Forelimb muscle (tissue), 1 donor: ENCODE measurements at regions not wholly inside any gene's neighbourhood (a gene's known extent, or its start where the extent isn't known, plus 50 kb on each side); places are given as distances from the start of the nearest gene placed in this dataset.

Experiments used
- DNase-seq: peaks from one replicate; pipeline ENCODE4 v3.0.0-alpha.2; 2013; ENCODE audit warnings: low read depth

DNA sequence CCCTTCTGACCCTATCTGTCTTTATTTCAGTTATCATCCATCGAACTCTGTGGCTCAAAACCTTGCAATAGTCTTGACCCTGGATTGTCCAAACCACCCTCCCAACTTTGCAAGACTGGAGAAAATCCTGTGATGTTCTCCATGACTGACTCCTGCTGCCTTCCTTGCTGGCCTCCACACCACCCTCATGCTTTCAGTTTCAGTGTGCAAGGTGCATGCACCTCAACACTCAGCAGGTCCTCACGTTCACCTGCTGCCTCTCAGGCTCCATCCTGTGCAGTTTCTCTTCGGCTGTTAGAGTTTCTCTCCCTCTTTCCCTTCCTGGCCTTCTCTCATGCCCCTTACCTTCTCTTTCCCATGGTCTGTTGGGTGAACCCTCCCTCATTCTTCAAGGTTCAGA is 59.4 kb upstream of the ASIC2 start:
- no peak for DNase-seq

DNA sequence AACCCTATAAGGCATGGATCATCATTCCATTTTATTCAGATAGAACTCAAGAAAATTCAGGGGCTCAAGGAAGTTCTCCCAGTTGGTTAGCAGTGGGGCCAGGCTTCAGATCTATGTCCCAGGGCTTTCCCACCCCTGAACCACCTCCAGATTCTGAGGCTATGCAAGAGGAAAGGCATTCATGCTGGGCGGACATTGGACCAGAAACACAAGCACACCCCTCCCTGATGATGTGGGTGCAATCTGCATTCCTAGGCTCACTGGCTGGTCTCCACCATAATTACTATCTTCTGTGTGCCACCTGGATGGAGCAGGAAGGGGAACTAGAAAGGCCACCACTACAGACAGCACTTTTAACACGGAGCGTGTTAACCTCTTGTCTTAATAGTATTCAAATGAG is 63.2 kb upstream of the ASIC2 start:
- no peak for DNase-seq

DNA sequence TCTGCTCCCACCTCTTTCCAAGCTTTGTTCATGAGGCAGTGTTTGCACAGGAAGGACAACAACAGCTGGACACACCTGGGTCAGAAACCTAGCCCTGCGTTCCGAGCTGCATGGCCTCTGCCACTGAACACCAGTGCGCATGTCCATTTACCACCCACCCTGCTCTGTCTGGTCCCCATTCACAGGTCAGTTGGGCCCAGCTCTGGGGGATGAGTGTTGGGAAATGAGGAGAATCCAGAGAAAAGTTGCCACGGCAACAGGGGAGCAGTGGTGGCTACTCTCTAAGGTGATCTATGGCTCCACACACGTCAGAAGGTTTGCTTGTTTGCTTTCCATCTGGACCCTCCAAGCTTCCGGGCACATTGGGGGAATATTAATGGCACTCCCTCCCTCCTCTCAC is 70.4 kb upstream of the ASIC2 start:
- no peak for DNase-seq

DNA sequence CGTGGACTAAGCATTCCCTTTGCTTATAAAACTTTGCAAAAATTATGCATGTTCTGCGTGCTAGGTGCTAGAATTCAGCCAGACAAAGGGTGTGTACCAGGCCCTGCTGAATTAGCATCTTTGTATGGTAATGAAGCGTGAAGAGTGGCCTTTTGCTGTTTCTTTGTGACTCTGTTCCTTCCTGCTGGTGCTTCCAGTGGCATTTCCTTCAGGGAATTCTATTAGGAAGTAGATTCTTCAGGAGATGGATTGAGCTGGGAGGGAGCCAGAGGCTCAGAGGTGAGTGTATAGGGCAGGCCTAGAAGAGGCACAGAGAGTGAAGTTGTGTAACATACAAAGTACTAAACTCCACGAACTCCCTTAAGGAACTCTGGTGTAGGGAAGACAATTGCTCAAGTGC is 73.9 kb upstream of the ASIC2 start:
- DNase-seq: no peak

DNA sequence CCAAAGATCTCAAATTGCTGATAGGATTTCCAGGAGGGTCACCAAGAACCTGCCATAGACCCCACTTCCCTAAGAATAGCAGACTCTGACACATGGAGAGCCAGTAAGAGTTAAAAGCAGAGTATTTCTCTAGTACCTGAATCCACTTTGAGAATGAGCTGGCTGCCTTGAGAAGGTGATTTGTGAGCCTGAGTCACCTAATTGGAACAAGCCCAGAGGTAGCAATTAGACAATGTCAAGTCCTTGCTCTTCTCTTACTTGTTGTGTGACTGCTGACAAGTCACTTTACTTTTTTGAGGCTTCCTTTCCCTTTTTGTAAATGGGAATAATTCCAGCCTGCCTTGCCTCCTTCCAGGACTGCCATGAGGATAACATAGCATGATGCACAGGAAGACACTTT is 76.1 kb upstream of the ASIC2 start:
- no peak for DNase-seq

DNA sequence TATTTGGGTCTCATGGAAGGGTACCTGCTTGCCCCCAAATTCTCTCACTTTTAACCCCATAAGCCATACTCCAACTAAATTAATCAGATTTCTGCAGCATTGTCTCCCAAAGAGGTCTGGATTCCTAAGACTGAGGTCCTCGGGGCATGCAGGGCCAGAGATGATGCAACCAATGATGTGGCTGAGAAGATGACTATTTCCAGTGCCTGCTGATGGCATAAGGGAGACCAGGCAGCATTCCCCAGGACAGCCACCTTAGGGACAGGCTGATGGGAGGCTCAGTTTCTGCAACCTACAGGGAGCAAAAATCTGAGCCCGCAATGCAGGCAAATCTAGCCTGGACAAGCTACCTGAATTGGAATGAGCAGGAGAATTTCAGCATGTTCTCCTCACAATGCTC is 76.8 kb upstream of the ASIC2 start:
- DNase-seq: no peak

DNA sequence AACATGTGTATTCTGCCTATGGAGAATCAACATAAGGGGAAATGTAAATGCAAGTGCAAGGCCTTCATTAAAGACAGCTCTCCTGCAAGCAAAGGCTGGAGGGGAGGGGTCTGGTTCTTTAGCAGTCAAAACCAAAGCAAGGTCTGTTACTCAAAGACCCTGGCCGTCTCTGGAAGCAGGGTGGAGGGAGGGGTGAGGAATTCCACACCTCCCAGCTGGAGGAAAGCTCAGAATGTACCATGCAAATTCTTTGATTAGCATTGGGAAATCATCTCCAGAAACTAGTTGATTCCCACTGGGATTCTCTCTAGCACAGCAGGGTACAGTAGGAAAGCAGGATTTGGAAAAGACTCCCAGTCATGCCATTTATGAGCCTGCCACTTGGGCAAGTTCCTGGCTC is 77.3 kb upstream of the ASIC2 start:
- no peak for DNase-seq

DNA sequence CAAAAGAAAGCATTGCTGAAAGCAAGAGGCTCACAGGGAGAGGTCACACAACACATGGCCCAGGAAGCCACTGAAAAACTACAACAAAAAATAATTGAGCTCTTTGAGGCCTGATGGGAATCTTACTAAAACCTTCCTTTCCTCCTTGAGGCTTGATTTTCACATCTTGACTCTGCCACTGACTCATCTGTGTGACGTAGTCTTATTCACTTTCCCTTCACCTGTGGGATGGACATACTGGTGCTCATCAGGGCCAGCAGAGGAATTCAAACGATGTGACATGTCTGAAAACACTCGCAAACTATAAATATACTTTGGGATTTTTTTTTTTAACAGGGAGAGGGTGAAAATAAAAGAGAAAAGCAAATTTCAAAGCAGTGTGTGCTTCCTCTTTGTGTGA is 78.3 kb upstream of the ASIC2 start:
- no peak for DNase-seq

DNA sequence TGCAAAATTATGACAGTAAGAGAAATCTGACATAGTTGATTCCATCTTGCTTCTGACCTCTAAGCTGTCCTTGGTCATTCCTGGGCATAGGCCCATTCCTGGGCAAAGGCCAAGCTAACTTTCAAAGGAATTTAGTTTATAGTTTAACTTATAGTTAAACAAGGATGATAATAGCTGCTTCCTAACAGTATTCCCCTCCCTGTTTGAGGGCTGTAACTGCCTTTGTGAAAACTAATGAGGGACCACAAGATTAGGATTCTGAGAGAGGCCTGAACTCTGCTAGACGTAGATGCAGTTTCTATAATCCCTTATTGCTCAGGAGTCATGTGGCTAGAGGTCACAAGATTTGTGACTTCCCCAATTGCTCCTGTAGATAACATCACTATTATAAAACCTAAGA is 80.2 kb upstream of the ASIC2 start:
- DNase-seq: no peak

DNA sequence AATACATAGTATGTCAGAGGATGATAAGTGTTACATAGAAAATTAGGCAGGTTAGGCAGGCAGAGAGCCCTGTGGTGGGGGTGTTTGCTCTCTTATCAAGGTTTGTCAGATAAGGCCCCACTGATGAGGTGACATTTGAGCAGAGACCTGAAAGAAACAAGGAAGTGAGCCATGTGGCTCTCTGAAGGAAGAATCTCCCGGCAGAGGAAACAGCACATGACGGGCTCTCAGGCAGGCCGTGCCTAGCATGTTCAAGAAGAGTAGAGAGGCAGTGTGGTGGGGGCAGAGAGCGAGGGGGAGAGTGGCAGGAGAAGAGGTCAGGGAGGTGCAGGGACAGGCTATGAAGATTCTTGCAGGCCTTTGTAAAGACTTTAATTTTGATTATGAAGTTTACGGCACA is 82.0 kb upstream of the ASIC2 start:
- no peak for DNase-seq

DNA sequence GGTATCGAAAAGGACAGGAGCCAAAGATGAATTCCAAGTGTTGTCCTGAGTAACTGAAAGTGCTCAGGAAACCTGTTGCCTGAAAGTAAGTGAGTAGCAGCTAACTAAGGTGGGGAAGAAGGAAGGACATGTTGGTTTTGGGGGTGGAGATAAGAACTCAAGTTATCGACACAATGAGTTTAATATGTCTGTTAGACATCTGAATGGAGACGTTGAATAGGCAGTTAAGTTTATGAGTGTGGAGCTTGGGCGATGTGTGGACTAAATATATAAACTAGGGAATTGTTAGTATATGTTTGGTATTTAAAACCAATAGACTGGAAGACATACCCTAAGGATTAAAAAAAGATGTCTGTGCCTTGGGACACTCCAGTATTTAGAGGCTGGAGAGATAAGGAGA is 82.7 kb upstream of the ASIC2 start:
- DNase-seq: no peak

DNA sequence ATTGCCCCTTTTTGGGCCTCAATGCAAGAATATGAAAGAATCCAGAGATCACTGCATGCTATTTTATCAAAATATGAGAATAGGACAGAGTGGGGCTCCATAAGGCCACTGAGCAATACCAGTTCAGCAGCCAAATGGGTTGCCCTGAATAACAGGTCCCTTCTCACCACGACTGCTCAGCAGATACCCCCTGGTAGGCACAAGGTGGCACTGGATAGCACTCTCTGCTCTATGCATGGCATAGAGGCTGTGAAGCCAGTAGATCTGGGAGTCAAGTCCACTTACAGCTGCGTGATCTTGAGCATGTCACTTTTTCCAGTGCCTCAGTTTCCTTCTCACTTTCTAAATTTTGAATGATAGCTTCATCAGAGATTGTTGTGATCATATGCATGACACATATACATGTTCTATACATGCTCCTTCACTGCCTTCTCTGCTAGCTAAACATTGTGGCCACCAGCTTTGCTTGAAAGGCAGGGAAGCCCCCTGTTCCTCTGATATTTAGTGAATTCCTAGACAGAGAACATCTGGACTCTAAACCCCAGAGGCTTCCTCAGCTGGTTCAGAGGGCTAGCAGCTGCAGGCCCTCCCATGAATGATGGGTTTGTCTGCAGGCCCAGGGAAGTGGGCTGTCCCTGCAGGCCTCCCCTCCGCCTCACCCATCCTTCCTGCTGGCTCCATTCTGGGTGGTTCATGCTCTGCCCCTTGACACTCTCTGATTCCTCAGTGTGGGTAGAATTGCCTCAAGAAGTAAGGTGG is 84.9 kb upstream of the ASIC2 start:
- no peak for DNase-seq

DNA sequence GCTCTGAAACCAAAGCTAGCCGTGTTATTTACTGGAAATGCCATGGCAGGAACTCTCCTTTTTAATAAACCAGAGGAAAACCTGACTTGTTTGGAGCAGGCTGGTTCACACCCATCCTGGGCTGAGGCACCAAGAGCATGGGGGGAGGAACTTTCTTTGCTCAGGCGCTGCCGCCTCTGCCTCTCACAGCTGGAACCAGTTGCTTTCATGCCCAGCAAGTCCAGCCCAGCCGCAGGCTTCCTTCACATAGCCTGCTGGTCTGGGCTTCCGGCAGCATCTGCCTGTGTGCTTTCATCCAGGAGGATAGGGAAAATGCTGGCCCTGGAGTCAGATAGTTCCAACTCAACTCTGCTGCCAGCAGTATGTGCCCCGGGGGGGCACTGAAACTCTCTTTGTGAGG is 88.1 kb upstream of the ASIC2 start:
- no peak for DNase-seq

DNA sequence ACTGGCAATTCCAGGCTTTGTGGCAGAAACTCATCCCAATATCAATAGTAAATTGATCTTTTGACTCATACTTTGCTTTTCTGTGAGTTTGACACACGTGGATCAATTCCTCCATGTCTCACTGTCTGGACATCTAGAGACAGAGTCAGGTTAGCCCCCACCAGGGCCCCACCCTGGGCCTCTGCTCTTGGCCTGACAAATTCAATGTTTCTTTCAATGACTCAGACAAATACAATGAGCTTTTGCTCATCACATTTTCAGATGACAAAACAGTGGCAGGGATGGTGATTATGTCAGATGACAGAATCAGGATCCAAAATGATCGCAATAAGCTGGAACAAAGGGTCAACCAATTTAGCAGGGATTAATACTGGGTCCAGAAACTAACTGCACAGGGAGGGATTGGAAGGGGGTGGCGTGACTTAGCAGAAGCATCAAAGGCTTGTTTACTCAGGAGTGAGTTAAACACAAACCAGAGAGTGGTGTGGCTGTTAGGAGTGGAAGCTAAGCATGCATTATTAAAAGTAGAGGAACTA is 90.5 kb upstream of the ASIC2 start:
- DNase-seq: no peak

DNA sequence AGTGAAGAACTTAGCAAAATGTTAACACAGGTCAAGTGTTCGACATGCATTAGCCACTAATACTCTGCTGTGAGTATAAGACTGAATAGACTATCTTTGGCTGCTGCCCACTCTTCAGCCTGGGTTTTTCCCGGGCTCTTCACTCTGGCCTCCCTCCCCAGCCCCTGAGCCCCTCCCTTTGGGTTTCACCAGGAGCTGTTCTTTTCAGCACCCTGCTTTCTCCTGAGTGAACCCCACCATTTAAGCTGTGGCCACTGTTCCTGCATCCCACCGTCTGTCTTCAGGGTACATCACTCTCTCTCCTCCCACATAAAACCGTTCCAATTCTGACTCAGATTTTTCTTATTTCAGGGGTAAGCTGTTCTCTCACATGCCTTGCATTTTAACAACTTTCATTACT is 92.0 kb upstream of the ASIC2 start:
- no peak for DNase-seq

DNA sequence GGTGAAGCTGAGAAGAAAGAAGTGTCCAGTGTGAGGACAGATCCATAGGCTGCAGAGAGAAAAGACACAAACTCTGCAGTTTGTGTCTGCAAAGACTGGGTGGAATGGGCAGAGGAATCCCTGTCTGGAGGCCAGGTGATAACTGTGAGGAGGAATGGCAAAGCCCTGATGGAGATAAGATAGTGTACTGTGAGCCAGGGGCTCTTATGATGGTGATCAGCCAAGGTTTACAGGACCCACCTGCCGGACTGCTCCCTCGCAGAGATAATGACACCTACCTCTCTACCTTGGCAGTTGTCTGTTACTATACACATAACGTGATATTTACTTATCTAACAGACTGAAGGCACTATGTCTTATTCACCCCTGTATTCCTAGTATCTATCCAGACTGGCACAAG is 92.6 kb upstream of the ASIC2 start:
- DNase-seq: no peak

DNA sequence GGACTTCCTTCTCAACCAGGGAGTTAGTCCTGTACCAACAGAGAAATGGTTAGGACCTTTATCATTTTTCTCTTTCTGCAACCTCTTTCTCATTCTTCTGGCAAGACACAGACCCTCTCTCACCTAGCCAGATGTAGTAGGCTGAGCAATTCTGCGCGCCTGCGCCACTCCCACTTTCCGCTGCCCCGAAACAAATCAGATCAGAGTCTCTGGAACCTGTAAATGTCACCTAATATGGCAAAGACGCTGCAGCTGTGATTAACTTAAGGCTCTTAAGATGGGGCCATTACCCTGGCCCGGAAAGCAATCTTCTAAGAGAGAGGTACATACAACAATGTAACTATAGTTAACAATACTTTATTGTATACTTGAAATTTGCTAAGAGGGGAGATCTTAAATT is 94.3 kb upstream of the ASIC2 start:
- DNase-seq: no peak

DNA sequence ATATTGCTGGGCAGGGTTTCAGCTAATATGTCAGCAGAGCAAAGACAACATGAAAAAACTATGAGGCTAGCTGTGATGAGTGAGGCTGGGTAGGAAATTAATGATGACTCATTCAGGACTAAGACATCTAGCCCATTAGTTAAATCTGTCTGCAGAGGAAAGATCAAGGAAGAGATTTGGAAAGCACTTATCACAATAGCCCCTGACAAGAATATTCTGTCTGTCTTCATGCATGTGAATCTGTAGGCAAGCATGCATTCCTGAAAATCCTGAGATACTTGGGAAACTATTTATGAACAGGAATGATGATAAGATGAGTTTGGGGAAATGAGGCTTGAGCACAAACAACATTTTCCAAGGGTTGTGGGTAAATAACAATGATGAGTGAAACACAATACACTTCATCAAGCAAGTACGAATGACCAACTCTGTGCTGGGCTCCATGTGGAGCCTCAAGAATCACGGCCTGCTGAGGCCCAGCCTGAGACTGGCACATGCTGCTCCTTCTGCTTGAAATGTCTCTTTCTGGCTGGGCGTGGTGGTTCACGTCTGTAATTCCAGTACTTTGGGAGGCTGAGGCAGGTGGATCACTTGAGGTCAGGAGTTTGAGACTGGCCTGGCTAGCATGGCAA is 96.5 kb upstream of the ASIC2 start:
- no peak for DNase-seq

DNA sequence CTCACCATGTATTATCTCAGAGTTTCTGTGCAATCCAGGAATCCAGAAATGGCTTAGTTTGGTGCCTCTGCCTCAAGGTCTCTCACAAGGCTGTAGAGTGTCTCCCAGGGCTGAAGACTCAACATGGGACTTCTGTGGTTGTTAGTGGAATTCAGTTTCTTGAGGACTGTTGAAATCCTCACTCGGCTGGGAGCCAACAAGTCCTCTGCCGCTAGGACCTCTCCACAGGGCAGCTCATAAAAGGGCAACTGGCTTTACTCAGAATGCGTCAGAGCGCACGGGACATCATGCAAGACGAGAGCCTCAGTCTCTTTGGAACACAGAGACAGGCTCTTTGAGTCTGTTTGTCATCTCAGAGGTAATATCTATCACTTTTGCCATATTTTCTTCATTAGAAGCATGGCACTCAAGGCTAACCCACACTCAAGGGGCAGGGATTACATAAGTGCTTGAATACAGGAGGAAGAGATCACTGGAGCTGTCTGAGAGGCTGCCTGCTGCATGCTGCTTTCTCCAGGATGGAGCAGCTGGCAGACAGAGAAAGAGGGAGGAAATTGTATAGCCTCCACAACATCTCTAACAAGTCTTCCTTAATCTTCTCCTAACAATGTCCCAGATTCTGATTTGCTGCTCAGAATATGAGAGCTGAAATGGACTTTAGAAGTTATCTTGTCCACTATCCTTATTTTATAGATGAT is 97.5 kb upstream of the ASIC2 start:
- DNase-seq: no peak

DNA sequence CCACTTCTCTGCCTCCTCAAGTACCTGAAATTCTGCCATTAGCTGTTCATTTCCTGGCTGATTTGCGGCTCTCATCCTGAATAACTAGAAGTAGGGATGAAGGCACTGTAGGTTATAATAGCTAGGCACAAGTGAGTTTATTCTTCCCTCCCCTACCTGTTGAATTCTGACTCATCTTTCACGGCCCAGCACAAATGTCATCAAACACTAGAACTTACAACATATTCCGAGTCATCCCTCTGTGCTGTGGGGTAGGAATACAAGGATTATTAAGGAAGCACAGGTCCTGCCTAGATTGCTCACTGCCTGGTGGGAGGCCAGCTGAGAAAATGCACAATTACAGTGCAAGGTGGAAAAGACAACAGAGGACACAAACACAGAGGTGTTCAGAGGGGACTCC is 103.7 kb upstream of the ASIC2 start:
- no peak for DNase-seq

DNA sequence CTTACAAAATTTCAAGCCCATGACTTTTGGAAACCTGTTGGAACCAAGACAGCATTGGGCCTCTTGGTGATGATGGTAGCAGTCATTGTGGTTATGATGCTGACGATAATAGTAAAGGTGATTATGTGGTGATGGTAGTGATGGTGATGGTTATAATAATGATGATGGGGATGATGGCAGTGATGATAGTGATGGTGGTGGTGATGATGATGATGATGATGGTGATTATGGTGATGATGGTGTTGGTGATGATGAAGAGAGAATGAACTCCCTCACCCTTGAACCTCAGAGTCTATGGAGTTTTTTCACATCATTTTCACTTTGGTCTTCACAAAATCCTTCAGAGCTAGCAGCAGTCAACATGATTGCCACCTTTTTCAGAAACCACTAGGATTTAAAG is 105.3 kb upstream of the ASIC2 start:
- no peak for DNase-seq

DNA sequence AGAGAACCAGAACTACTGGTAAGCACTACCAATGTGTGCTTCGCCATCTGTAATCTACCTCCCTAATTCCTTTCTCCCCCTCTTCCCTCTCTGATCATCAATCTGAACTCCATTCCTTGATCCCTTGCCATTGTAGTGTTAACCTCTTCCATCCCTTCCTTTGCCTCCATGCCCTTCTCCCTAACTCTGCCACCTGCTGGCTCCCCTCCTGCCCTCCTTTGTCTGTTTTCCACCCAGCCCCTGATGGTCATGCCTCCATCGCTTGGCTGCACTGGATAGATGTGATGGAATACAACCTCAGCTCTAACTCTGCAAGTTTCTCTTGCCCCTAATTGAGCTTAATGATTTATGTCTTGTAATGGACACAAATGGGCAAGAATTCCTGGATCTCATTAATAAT is 108.2 kb upstream of the ASIC2 start:
- no peak for DNase-seq

DNA sequence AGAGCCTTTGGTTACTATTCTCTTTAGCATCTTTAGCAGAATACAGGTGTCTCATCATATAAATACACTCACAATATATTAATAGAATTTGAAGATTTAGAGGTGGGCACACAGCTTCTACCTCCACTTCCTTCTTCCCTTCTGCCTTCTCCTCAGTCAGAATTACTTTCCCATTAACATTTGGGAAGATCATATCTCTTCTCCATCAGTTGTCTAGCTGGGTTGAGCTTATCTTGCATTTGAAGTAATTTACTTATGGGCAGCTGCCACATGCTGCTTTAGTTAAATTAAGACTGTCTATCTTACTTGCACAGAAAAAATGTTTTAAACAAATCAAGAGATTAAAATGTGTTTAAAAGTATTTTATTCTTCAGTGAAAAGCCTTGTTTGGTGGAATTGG is 110.1 kb upstream of the ASIC2 start:
- no peak for DNase-seq
